HG02588 (cell line): ENCODE measurements at regions not wholly inside any gene's neighbourhood (a gene's known extent, or its start where the extent isn't known, plus 50 kb on each side); places are given as distances from the start of the nearest gene placed in this dataset.

Source experiments
- ATAC-seq: cut with Tn5 transposase; IDR thresholded peaks from one replicate; pipeline ENCODE4 v1.9.1; 2021; ENCODE audit warnings: mild to moderate bottlenecking, moderate library complexity; ENCODE audit not compliant: unreplicated experiment

GRCh38 chr7:67803789-67804188 is 807.2 kb downstream of the TYW1 start:
- ATAC-seq: no peak

DNA sequence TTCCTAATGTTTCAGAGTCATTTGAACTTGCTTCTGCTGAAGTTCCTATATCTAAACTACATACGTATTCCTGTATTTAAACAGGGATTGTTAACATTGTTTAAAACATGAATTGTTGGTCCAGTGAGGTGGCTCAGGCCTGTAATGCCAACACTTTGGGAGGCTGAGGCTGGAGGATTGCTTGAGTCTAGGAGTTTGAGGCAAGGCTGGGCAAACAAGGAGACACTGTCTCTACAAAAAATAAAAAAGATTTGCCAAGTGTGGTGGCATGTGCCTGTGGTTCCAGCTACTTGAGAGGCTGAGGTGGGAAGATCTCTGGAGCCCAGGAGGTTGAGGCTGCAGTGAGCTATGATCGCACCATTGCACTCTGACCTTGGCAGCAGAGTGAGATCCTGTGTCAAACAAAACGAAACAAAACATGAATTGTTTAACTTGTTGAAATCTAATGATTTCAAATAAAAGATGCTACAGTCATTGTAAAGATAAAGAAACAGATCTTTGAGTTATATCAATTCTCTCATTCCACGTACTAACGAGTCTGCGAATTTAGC is 809.4 kb downstream of the TYW1 start:
- ATAC-seq: no peak

GRCh38 chr7:67807826-67808225 is 811.2 kb downstream of the TYW1 start:
- ATAC-seq: no peak

DNA sequence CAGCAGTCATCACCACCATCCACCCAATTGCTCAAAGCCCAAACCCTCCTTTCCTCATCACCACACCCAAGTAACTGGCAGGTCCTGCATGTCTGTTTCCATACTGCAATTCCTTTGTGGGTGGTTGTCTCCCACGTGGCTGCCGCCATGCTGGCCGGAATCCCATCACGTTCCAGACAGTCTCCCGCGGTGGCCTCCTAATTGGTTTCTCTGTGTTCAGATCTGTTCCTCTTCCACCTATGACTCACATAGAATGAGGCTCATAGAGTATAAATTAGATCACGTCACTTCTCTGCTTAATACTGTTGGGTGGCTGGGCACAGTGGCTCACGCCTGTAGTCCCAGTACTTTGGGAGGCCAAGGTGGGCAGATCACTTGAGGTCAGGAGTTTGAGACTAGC is 813.0 kb downstream of the TYW1 start:
- ATAC-seq: no peak

DNA sequence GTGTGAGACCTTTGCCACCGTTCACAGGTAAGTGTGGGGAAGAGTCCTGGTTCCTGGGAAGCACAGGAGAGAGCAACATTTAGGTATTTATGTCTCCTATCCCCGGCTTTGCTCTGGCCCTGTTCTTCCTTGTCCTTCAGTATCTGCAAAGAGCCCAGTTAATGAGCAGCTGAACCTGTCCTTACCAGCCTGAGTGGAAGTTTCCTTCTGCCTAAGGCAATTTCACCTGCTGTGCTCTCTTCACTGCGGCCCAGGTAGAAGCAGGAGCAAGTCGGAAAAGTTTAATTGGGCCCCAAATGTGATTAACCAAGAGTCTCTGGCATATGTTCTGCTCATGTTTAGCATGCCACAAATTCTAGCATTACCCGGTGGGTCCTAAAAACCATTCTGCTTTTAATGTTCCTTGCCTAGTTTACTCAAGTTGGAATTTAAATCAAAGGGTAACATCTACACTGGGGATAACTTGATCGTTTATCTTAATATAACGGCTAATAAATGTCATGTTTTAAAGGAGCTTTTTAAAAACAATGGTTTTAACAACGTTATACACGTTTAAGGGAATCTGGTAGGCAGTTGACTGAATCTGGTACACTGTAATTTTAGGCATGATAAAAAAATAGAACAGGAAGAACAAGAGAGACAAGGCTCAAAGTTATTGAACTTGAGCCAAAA is 817.1 kb downstream of the TYW1 start:
- no peak for ATAC-seq

GRCh38 chr7:67817481-67817880 is 820.8 kb downstream of the TYW1 start:
- no peak for ATAC-seq

- no peak for ATAC-seq
These were observed 824.5 kb downstream of the TYW1 start for GRCh38 chr7:67821116-67821515.

DNA sequence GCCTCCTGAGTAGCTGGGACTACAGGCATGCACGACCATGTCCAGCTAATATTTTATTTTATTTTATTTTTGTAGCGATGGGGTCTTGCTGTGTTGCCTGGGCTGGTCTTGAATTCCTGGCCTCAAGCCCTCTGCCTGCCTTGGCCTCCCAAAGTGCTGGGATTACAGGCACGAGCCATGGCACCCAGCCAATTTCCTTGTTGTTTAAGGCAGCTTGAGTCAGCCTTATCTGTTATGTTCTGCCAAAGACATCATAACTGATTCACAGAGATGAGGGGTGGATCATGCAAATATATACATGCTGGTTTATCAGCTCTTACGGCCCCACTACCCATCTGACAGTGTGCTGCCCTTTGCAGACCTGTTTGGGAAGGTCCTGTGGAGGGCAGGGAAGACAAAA is 826.7 kb downstream of the TYW1 start:
- no peak for ATAC-seq

DNA sequence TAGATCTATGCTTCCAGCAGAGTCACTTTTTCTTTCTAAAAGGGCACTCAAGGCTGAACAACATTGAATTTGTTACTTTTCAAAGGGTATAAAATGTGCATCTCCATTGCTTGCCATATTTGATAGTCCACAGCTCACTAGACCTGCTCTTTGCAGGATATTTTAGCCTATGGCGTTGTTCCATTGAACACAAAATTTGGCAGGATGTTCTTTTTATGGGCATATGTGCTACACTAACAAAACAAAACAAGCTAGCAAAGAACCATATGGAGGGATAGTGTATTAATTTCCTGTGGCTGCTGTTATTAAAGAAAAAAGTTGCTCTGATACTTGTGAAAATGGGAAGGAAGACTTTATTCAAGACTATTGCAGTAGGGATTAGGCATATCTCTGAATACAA is 828.7 kb downstream of the TYW1 start:
- ATAC-seq: no peak

GRCh38 chr7:67841896-67842295 is 845.3 kb downstream of the TYW1 start:
- no peak for ATAC-seq

DNA sequence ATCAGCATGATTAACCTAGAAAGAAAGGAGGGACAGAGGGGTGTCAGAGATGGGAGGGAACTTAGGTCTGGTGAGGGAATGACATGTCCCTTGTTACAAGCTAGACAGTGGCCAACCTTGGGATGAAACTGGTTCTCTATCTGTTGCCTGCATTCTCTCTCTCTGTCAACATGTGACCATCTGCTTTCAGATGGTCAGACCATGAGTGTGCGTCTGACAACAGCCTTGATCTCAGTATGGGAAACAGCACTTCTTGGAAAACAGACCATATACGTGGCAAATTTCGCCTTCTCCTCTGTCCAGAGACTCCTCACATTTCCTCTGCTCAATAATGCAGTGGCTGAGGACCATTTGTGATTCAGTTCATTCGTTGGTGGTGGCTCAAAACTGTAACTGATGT is 845.9 kb downstream of the TYW1 start:
- ATAC-seq: no peak

DNA sequence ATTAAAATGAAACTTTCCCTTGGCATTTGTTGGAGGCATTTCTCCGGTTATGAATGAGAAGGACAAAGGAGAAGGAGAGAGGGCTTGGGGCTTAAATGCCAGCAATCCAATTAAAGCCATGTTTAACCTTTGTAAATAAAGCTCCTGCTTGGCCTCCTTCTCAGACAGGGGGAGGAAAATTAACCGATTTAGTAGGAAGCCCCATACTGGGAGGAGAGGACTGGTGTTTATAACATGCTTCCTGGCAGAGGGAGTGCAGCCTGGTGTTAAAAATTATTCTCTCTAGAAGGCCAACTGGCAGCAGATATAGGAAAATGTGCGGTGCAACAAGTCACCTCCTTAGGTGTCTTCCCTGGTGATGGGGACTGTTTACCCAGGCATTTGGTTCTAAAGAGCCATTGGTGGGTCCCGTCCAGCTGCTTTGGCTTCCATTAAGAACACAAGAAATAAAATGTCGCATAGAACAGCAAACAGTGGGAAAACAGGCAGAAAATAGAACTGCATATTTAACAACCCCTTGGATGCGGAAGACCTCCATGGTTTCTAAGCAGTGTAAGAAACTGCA is 846.5 kb downstream of the TYW1 start:
- no peak for ATAC-seq

DNA sequence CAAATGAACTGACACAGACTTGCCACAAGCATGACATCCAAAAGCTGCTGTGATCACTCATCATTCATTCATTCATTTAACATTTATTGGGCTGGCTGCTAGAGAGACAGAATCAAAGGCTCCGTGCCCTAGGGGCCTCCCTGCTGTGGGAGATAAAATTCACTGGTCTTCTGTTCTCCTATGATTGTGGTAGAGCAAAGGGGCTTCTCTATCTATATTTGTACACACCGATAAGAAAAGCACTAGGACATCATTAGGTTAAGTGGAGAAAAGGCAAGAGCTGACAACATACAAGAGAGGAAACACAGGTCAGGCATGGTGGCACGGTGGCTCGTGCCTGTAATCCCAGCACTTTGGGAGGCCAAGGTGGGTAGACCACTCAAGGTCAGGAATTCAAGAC is 847.0 kb downstream of the TYW1 start:
- no peak for ATAC-seq

DNA sequence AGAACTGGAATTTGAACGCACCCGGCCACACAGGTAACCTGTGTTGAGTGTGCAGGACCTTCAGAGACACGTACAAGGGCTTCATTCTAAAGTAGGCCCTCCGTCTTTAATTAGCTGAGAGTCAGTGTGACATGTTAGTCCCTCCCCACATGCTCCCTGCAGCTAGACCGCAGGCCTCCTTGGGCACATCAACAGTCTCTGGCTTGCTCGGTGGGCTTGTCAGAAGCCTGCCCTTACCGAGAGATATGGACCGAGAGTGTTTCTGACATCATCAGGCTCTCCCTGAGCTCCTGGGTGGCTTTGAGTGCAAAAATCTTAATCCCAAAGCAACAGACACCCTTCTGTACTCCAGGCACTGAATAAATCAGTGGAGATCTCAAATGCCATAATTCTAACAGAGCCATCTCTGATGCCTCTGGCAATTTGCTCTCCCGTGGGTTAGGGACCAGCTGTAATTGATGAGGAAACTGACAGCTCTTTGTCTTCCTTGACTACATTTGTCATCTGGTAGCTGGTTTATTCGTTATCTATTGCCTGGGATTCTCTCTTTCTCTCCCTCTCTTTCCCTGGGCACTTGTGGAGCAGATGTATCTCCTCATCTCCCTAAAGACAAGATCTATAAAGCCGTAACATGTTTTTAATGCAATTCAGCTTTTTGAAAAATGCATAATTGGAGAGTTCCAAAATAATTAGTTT is 850.6 kb downstream of the TYW1 start:
- ATAC-seq: no peak

- ATAC-seq: no peak
These were observed 857.9 kb downstream of the TYW1 start for GRCh38 chr7:67854221-67855178.

GRCh38 chr7:67855322-67855721 is 858.7 kb downstream of the TYW1 start:
- no peak for ATAC-seq

- no peak for ATAC-seq
These were observed 859.4 kb downstream of the TYW1 start for GRCh38 chr7:67856046-67856445.

GRCh38 chr7:67857698-67858097 is 861.1 kb downstream of the TYW1 start:
- ATAC-seq: no peak

- ATAC-seq: no peak
These were observed 862.3 kb downstream of the TYW1 start for GRCh38 chr7:67858931-67859330.

DNA sequence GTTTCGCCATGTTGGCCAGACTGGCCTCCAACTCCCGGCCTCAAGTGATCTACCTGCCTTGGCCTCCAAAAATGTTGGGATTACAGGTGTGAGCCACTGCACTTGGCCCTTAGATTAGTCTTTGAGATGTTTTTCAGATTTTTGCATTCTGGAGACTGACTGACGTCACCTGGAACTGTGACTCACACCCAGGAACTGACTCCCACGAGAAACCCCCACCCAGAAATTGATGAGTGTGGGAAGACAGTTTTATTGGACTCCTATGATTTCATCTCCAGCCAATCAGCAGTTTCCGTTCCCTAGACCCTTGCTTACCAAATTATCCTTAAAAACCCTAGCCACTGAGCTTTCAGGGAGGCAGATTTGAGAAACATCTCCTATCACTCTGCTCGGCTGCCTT is 867.3 kb downstream of the TYW1 start:
- no peak for ATAC-seq

DNA sequence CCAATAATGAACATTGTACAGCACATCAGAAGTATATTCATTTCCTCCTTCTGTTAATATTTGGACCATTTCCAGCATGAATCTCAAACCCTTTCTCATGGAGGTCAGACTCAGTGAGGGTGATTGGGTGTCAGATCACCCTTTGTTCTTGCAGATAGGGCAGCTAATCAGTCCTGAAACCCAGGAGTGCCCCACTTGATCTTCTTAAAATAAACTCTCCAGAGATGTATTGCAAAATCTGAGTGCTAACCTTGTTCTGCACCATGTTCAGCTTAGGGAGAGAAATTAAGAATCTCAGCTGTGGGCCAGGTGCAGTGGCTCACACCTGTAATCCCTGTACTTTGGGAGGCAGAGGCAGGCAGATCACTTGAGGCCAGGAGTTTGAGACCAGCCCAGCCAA is 869.4 kb downstream of the TYW1 start:
- ATAC-seq: no peak
